Stimulated activated CD8-positive, alpha-beta memory T cell treated with anti-CD3 and anti-CD28 coated beads, Interleukin-15, amount 100 ng/mL, for 4 hours (primary cell): ENCODE measurements at regions not wholly inside any gene's neighbourhood (a gene's known extent, or its start where the extent isn't known, plus 50 kb on each side); places are given as distances from the start of the nearest gene placed in this dataset.

Source experiments
- DNase-seq, 2 donors: peaks; one replicate each; pipeline ENCODE4 v3.0.0-alpha.2; 2020; ENCODE audit warnings: low read depth in 2 of 2

- no peak for DNase-seq
These were observed 157.6 kb upstream of the NDUFV2 start for GRCh38 chr18:8944871-8945245.

GRCh38 chr18:8945514-8945913, 157.0 kb upstream of the NDUFV2 start:
- DNase-seq: no peak

GRCh38 chr18:8946066-8946838, 156.2 kb upstream of the NDUFV2 start:
- DNase-seq: no peak

GRCh38 chr18:8947566-8947965, 154.9 kb upstream of the NDUFV2 start:
- DNase-seq: no peak

- no peak for DNase-seq
These were observed 154.5 kb upstream of the NDUFV2 start for GRCh38 chr18:8948011-8948410.

- DNase-seq: no peak
These were observed 153.9 kb upstream of the NDUFV2 start for GRCh38 chr18:8948471-8949149.

- DNase-seq: no peak
These were observed 153.3 kb upstream of the NDUFV2 start for GRCh38 chr18:8949206-8949605.

GRCh38 chr18:8951491-8951890, 151.0 kb upstream of the NDUFV2 start:
- DNase-seq: no peak

- no peak for DNase-seq
These were observed 150.3 kb upstream of the NDUFV2 start for GRCh38 chr18:8952174-8952573.

- DNase-seq: no peak
These were observed 149.4 kb upstream of the NDUFV2 start for GRCh38 chr18:8952769-8953760.

GRCh38 chr18:8957731-8958130, 144.8 kb upstream of the NDUFV2 start:
- DNase-seq: no peak

- DNase-seq: no peak
These were observed 143.8 kb upstream of the NDUFV2 start for GRCh38 chr18:8958660-8959059.

- no peak for DNase-seq
These were observed 142.9 kb upstream of the NDUFV2 start for GRCh38 chr18:8959551-8960135.

GRCh38 chr18:8960740-8961657, 141.5 kb upstream of the NDUFV2 start:
- no peak for DNase-seq

GRCh38 chr18:8962192-8962779, 140.2 kb upstream of the NDUFV2 start:
- no peak for DNase-seq

GRCh38 chr18:8962855-8963635, 139.5 kb upstream of the NDUFV2 start:
- no peak for DNase-seq

GRCh38 chr18:8963876-8964275, 138.6 kb upstream of the NDUFV2 start:
- no peak for DNase-seq

GRCh38 chr18:8965398-8965797, 137.1 kb upstream of the NDUFV2 start:
- DNase-seq: no peak

- DNase-seq: no peak
These were observed 135.7 kb upstream of the NDUFV2 start for GRCh38 chr18:8966821-8967220.

- no peak for DNase-seq
These were observed 134.9 kb upstream of the NDUFV2 start for GRCh38 chr18:8967573-8967972.
